Psoas muscle (tissue), 7 donors: ENCODE measurements at regions not wholly inside any gene's neighbourhood (a gene's known extent, or its start where the extent isn't known, plus 50 kb on each side); places are given as distances from the start of the nearest gene placed in this dataset.

ENCODE experiments used
- ATAC-seq, 4 donors: fragments of 200-7000 bp; cut with Tn5 transposase; one replicate each; pipeline ENCODE4 v1.9.1; 2020; ENCODE audit warnings: moderate library complexity in 3 of 4, mild to moderate bottlenecking in 2 of 4
- DNase-seq, 2 donors: peaks; one replicate each; pipeline ENCODE4 v3.0.0-alpha.2; 2020
- H3K27ac ChIP-seq: fragments of 200-600 bp; one replicate; pipeline ENCODE4 v1.8.0; 2022
- H3K27me3 ChIP-seq, 3 donors: fragments of 200-600 bp in 1 of 3; one replicate each; pipeline versions ENCODE4 v1.6.1 to v1.8.0; 2013 to 2022; ENCODE audit warnings: low read length in 2 of 3, mild to moderate bottlenecking in 2 of 3, moderate library complexity in 1 of 3; ENCODE audit not compliant: insufficient read depth in 3 of 3
- H3K36me3 ChIP-seq, 2 donors: fragments of 200-600 bp in 1 of 2; one replicate each; pipeline versions ENCODE4 v1.6.1 to v1.8.0; 2013 to 2022; ENCODE audit warnings: low read depth in 1 of 2, mild to moderate bottlenecking in 1 of 2, moderate library complexity in 1 of 2; ENCODE audit not compliant: insufficient read depth in 1 of 2
- H3K4me1 ChIP-seq: fragments of 200-600 bp; one replicate; pipeline ENCODE4 v1.8.0; 2022
- H3K4me3 ChIP-seq: fragments of 200-600 bp; one replicate; pipeline ENCODE4 v1.8.0; 2022; ENCODE audit warnings: mild to moderate bottlenecking
- H3K9me3 ChIP-seq: fragments of 200-600 bp; one replicate; pipeline ENCODE4 v1.8.0; 2022
- CTCF ChIP-seq: fragments of 200-600 bp; IDR thresholded peaks from one replicate; pipeline ENCODE4 v1.8.0; 2022; ENCODE audit warnings: antibody characterized with exemption
- WGBS, 3 donors: extraction: QIAGEN DNeasy Blood & Tissue Kit; methylation state at CpG; one replicate each; pipeline versions ENCODE4 v1.1.6 to v1.1.7; 2013; 5-methylcytosine and 5-hydroxymethylcytosine counted together
- intact Hi-C, 2 donors: fragments of 100-400 bp; cut with DNase I; formaldehyde crosslinking; loops; one replicate each; pipeline versions ENCODE4 v1.11.0 to v1.14.2; 2022
- donor health status: healthy with polysubstance abuse.
- donor health status: DM: no; HTN: no; CAD: no; lungs with moderate emphysema.
- donor health status: Bipolar disorder and iron deficiency.
- donor health status: healthy.
- donor health status: DM: yes; HTN: yes; CAD: no.
- donor health status: DM: no; HTN: no; CAD: no.
- donor health status: DM: yes; HTN: yes; CAD: no.

GRCh38 chr15:81910355-81911021, 135.3 kb downstream of the MEX3B start:
- 59 to 65% (median 64%) methylated on average over 7 of the region's 7 CpGs for WGBS, 3 donors
- intact Hi-C loops: no loop called here
- Histone ChIP-seq H3K9me3 (no peaks in the 10 kb centered on the region), H3K27me3 (no peaks in the 10 kb centered on the region), H3K4me3 (no peak overlapping the region), H3K4me1 (peaks cover 19% of the 10 kb centered on the region), H3K36me3 (no peaks in the 10 kb centered on the region), H3K27ac (no peak overlapping the region)
- no peak for ATAC-seq
- no peak for TF ChIP-seq CTCF
- DNase-seq: no peak

- H3K27ac ChIP-seq: no peak overlapping the region
- TF ChIP-seq CTCF: no peak
- H3K9me3 ChIP-seq: no peaks in the 10 kb centered on the region
- no peak overlapping the region for H3K4me3 ChIP-seq
- no peaks in the 10 kb centered on the region for H3K36me3 ChIP-seq
- H3K4me1 ChIP-seq: peaks cover 8% of the 10 kb centered on the region
- no peak for ATAC-seq
- intact Hi-C loops: no loop called here
- no peaks in the 10 kb centered on the region for H3K27me3 ChIP-seq
- 69 to 70% (median 70%) methylated on average over 2 of the region's 2 CpGs for WGBS, 3 donors
- no peak for DNase-seq
Observed at GRCh38 chr15:81909011-81909358, 136.8 kb downstream of the MEX3B start.

GRCh38 chr15:81908111-81908510, 137.7 kb downstream of the MEX3B start:
- Histone ChIP-seq H3K27me3 (no peaks in the 10 kb centered on the region), H3K36me3 (no peaks in the 10 kb centered on the region), H3K4me3 (no peak overlapping the region), H3K27ac (no peak overlapping the region), H3K4me1 (peaks cover 8% of the 10 kb centered on the region), H3K9me3 (no peaks in the 10 kb centered on the region)
- 29 to 55% (median 49%) methylated on average over 2 of the region's 2 CpGs for WGBS, 3 donors
- ATAC-seq: no peak
- DNase-seq: no peak
- intact Hi-C loops: no loop called here
- no peak for TF ChIP-seq CTCF

GRCh38 chr15:81907521-81907920, 138.3 kb downstream of the MEX3B start:
- intact Hi-C loops: no loop called here
- Histone ChIP-seq H3K27me3 (no peaks in the 10 kb centered on the region), H3K36me3 (no peaks in the 10 kb centered on the region), H3K4me1 (peaks cover 8% of the 10 kb centered on the region), H3K4me3 (no peak overlapping the region), H3K9me3 (no peaks in the 10 kb centered on the region), H3K27ac (no peak overlapping the region)
- ATAC-seq: no peak
- TF ChIP-seq CTCF: no peak
- 92 to 96% (median 93%) methylated on average over 1 of the region's 1 CpG for WGBS, 3 donors
- no peak for DNase-seq

GRCh38 chr15:81905889-81906288, 139.9 kb downstream of the MEX3B start:
- intact Hi-C loops: no loop called here
- H3K4me1 ChIP-seq: peaks cover 3% of the 10 kb centered on the region

More at GRCh38 chr15:81905889-81906288, 139.9 kb downstream of the MEX3B start:
- no peaks in the 10 kb centered on the region for H3K36me3 ChIP-seq
- H3K27me3 ChIP-seq: no peaks in the 10 kb centered on the region
- H3K4me3 ChIP-seq: no peak overlapping the region
- no peak overlapping the region for H3K27ac ChIP-seq
- DNase-seq: no peak
- 65 to 71% (median 70%) methylated on average over 2 of the region's 2 CpGs for WGBS, 3 donors
- no peak for ATAC-seq
- no peak for TF ChIP-seq CTCF
- H3K9me3 ChIP-seq: no peaks in the 10 kb centered on the region
